ENCODE measurements at regions not wholly inside any gene's neighbourhood (a gene's known extent, or its start where the extent isn't known, plus 50 kb on each side); places are given as distances from the start of the nearest gene placed in this dataset.

- TF ChIP-seq, protein P1, sequence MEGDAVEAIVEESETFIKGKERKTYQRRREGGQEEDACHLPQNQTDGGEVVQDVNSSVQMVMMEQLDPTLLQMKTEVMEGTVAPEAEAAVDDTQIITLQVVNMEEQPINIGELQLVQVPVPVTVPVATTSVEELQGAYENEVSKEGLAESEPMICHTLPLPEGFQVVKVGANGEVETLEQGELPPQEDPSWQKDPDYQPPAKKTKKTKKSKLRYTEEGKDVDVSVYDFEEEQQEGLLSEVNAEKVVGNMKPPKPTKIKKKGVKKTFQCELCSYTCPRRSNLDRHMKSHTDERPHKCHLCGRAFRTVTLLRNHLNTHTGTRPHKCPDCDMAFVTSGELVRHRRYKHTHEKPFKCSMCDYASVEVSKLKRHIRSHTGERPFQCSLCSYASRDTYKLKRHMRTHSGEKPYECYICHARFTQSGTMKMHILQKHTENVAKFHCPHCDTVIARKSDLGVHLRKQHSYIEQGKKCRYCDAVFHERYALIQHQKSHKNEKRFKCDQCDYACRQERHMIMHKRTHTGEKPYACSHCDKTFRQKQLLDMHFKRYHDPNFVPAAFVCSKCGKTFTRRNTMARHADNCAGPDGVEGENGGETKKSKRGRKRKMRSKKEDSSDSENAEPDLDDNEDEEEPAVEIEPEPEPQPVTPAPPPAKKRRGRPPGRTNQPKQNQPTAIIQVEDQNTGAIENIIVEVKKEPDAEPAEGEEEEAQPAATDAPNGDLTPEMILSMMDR (IDR thresholded peaks at IDR 0.05; ENCODE audit: insufficient read depth, low read length, poor library complexity, severe bottlenecking) = no peak
- Histone ChIP-seq H3K4me3 (ENCODE audit: low read depth, low read length) (no peak overlapping the region), H3K36me3 (ENCODE audit: control insufficient read depth, insufficient read depth, low read length) (no peaks in the 10 kb centered on the region), H3K27me3 (ENCODE audit: control insufficient read depth, insufficient read depth, low read length) (no peaks in the 10 kb centered on the region)
- no peak for DNase-seq (ENCODE audit: low read depth)
Measured at GRCh38 chr2:155060896-155061295, 362.4 kb downstream of the KCNJ3 start.

DNA sequence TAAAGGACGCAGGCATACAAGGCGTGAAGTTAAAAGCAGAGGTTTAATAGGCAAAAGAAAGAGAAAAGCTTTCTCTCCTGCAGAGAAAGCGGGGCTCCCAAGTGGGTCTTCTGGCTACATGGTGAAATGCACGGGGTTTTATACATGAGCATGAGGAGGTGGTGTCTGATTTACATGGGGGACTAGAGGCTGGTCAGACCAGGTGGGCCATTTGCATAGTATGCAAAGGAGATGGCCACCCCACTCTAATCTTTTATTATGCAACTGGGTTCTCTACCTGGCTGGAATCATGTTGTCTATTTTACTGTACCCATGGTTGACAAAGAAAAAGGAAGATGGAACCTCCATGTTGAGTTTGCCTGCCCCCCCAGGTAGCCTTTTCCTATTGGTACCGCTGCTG is 356.2 kb downstream of the KCNJ3 start:
- TF ChIP-seq, protein P1 (IDR thresholded peaks at IDR 0.05; ENCODE audit: insufficient read depth, low read length, poor library complexity, severe bottlenecking) = no peak
- no peak for DNase-seq (ENCODE audit: low read depth)
- no peaks in the 10 kb centered on the region for H3K36me3 ChIP-seq (ENCODE audit: control insufficient read depth, insufficient read depth, low read length)
- no peaks in the 10 kb centered on the region for H3K27me3 ChIP-seq (ENCODE audit: control insufficient read depth, insufficient read depth, low read length)
- no peak overlapping the region for H3K4me3 ChIP-seq (ENCODE audit: low read depth, low read length)

DNA sequence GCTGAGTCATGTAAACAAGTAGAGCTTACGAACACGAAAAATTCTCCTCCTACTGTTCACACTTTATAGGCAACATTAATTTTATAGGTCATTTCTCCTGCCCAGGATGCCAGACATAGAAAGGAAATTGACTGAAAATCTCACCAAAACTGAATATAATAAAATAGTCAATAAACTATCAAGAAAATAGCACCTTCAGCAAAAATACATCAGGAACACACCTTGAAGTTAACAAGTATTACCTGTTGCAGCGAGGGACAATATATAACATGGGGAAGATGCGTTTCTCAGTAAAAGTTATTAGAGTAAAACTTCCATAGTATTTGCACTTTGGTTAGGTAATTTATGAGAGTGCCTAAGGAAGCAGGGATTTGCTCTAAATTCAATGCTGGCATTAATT is 344.6 kb downstream of the KCNJ3 start:
- no peak overlapping the region for H3K4me3 ChIP-seq (ENCODE audit: low read depth, low read length)
- DNase-seq (ENCODE audit: low read depth) = no peak
- no peaks in the 10 kb centered on the region for H3K27me3 ChIP-seq (ENCODE audit: control insufficient read depth, insufficient read depth, low read length)
- no peaks in the 10 kb centered on the region for H3K36me3 ChIP-seq (ENCODE audit: control insufficient read depth, insufficient read depth, low read length)
- TF ChIP-seq, protein P1 (IDR thresholded peaks at IDR 0.05; ENCODE audit: insufficient read depth, low read length, poor library complexity, severe bottlenecking) = no peak

DNA sequence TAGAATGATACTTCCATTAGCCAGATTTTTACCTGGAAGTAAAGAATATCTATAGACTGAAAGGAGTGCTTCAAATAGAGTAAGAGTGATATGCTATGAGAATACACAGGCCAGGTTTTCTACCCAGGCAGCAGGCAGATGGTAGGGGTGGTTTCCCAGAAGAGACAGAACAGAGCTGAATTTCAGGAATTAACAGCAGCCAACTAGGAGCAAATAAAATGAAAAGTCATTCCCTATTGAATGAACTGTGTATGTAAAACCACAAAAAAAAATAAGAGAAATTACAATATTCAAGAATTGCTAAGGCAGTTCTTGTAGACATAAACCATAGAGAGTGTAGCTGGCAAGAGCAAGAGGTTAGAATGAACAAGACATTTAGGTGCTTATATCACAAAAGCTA is 336.8 kb downstream of the KCNJ3 start:
- DNase-seq (ENCODE audit: low read depth) = no peak
- no peaks in the 10 kb centered on the region for H3K36me3 ChIP-seq (ENCODE audit: control insufficient read depth, insufficient read depth, low read length)
- no peaks in the 10 kb centered on the region for H3K27me3 ChIP-seq (ENCODE audit: control insufficient read depth, insufficient read depth, low read length)
- TF ChIP-seq, protein P1 (IDR thresholded peaks at IDR 0.05; ENCODE audit: insufficient read depth, low read length, poor library complexity, severe bottlenecking) = no peak
- H3K4me3 ChIP-seq (ENCODE audit: low read depth, low read length) = no peak overlapping the region

DNA sequence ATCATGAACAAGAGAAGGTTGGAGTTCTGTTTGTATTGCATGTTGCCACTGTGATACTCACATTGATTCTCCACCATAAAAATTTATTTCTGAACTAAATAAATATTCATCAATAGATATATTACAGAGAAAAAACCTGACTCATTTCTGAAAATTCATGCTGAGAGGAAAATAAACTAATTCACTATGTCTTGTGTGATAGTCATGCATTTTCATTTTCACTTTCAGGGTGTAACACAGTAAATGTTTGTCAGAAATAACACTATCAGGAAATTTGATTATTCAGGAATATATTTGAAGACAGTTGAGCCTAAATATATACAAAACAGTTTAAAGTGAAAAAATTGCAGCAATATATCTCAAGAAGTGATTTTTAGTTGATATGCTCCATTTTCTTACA is 335.2 kb downstream of the KCNJ3 start:
- H3K4me3 ChIP-seq (ENCODE audit: low read depth, low read length) = no peak overlapping the region
- no peaks in the 10 kb centered on the region for H3K36me3 ChIP-seq (ENCODE audit: control insufficient read depth, insufficient read depth, low read length)
- DNase-seq (ENCODE audit: low read depth) = no peak
- TF ChIP-seq, protein P1 (IDR thresholded peaks at IDR 0.05; ENCODE audit: insufficient read depth, low read length, poor library complexity, severe bottlenecking) = no peak
- H3K27me3 ChIP-seq (ENCODE audit: control insufficient read depth, insufficient read depth, low read length) = no peaks in the 10 kb centered on the region

DNA sequence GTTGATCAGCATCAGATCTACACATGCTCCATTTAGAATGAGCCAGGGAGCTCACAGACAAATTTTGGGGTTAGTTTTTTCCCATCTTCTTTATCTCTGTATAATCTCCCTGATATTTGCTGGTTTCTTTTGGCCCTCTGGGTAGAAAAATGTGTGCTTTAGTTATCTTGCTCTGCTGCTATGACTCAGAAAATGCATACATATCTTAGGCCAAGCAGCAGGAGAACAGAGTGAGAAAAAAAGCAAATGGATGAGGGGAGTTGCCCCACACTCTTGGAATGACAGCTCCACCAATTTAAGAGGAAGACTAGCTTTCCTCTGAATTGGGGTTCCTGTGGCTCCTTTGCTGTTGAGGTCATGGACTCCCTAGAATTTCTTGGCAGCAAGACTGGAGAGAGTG is 331.8 kb downstream of the KCNJ3 start:
- no peaks in the 10 kb centered on the region for H3K27me3 ChIP-seq (ENCODE audit: control insufficient read depth, insufficient read depth, low read length)
- no peak for DNase-seq (ENCODE audit: low read depth)
- TF ChIP-seq, protein P1 (IDR thresholded peaks at IDR 0.05; ENCODE audit: insufficient read depth, low read length, poor library complexity, severe bottlenecking) = no peak
- no peak overlapping the region for H3K4me3 ChIP-seq (ENCODE audit: low read depth, low read length)
- no peaks in the 10 kb centered on the region for H3K36me3 ChIP-seq (ENCODE audit: control insufficient read depth, insufficient read depth, low read length)
